ENCODE measurements at regions not wholly inside any gene's neighbourhood (a gene's known extent, or its start where the extent isn't known, plus 50 kb on each side); places are given as distances from the start of the nearest gene placed in this dataset.

GRCh38 chr21:35521852-35522505, 472.9 kb upstream of the RUNX1 start:
- Histone ChIP-seq H3K9ac (ENCODE audit: extremely low read depth, insufficient read length, low read length) (no peak overlapping the region), H2BK12ac (ENCODE audit: insufficient read length, low read depth, low read length) (no peak overlapping the region), H2BK120ac (ENCODE audit: low read depth, low read length, poor library complexity, severe bottlenecking) (no peak overlapping the region), H3K27me3 (ENCODE audit: insufficient read depth, low read length) (no peaks in the 10 kb centered on the region), H4K5ac (ENCODE audit: insufficient read length, low read depth, low read length) (no peak overlapping the region), H3T11ph (ENCODE audit: low read length) (no peak overlapping the region), H3K4me2 (ENCODE audit: insufficient read depth, insufficient read length, low read length) (no peak overlapping the region), H4K91ac (ENCODE audit: insufficient read length, low read depth, low read length) (no peak overlapping the region), H3K9me3 (ENCODE audit: control insufficient read depth, low read depth, low read length) (no peaks in the 10 kb centered on the region), H4K20me1 (ENCODE audit: control insufficient read depth, insufficient read depth, insufficient read length) (no peaks in the 10 kb centered on the region), H3K4ac (ENCODE audit: low read depth, low read length) (no peak overlapping the region), H3K23ac (ENCODE audit: insufficient read length, low read depth, low read length) (no peak overlapping the region), H2BK20ac (ENCODE audit: low read depth, low read length, poor library complexity, severe bottlenecking) (no peak overlapping the region), H3K23me2 (ENCODE audit: insufficient read length, low read depth, low read length, poor library complexity, severe bottlenecking) (no peaks in the 10 kb centered on the region), H2BK15ac (ENCODE audit: low read depth, low read length) (no peak overlapping the region), H2AFZ (ENCODE audit: low read length) (no peak overlapping the region), H3K18ac (ENCODE audit: insufficient read length, low read depth, low read length) (no peak overlapping the region), H2AK5ac (ENCODE audit: insufficient read length, low read length) (no peak overlapping the region), H3K14ac (ENCODE audit: insufficient read depth, low read length) (no peak overlapping the region), H2BK5ac (ENCODE audit: insufficient read length, low read length) (no peak overlapping the region), H3K56ac (ENCODE audit: insufficient read length, low read depth, low read length) (no peak overlapping the region), H3K79me2 (ENCODE audit: insufficient read depth, low read length) (no peaks in the 10 kb centered on the region), H3K79me1 (ENCODE audit: insufficient read depth, low read depth, low read length, poor library complexity, severe bottlenecking) (no peaks in the 10 kb centered on the region), H4K8ac (replicated peaks; ENCODE audit: insufficient read length, low read depth, low read length) (no peak overlapping the region), H3K27ac (ENCODE audit: insufficient read length, low read depth, low read length) (no peak overlapping the region), H3K4me1 (ENCODE audit: insufficient read depth, low read length) (peaks cover 2% of the 10 kb centered on the region; the same call in 1 of the 2 replicates)
- H3K36me3 Mint-ChIP-seq (ENCODE audit: insufficient read depth in 1 of 3, low read depth in 3 of 3) = peaks cover 0 to 9% (median 3%) of the 10 kb centered on the region in 3 experiments; a peak in 4 of 7 replicates
- no peak for DNase-seq
- H3K4me3 Mint-ChIP-seq = no peak overlapping the region; a peak in 1 of 5 replicates
- peaks cover 0 to 7% of the 10 kb centered on the region in 2 experiments; a peak in 2 of 5 replicates for H3K9me3 Mint-ChIP-seq
- no peaks in the 10 kb centered on the region; the same call in 1 of the 2 replicates for H3K27me3 Mint-ChIP-seq (ENCODE audit: low read depth)
- H3K27ac Mint-ChIP-seq = peak overlapping the region in 1 of 3 experiments; percentile 91; a peak in 2 of 7 replicates
- WGBS (ENCODE audit: extremely low coverage, insufficient read length, low lambda C conversion rate) = no CpG with 5 or more reads among the region's 10 CpGs
- H3K4me1 Mint-ChIP-seq = peaks cover 42 to 45% of the 10 kb centered on the region in 2 experiments
- no peak for TF ChIP-seq CTCF (conservative IDR thresholded peaks at IDR 0.05)

All from H9 (cell line).